BLaER1 treated with 17β-estradiol and CSF1 and Interleukin-3, amounts not matched to agents 10 nM and 100 nM (cell line): ENCODE measurements at regions not wholly inside any gene's neighbourhood (a gene's known extent, or its start where the extent isn't known, plus 50 kb on each side); places are given as distances from the start of the nearest gene placed in this dataset.

Experiments
- H3K27ac ChIP-seq, 11 experiments: shearing (Covaris generic); formaldehyde crosslinking; 2 replicates each; pipeline ENCODE4 v1.8.1; 2022
- H3K27me3 ChIP-seq, 11 experiments: shearing (Covaris generic); formaldehyde crosslinking; 2 replicates each; pipeline ENCODE4 v1.8.1; 2022
- H3K36me3 ChIP-seq, 11 experiments: shearing (Covaris generic); formaldehyde crosslinking; 2 replicates each; pipeline ENCODE4 v1.8.1; 2022
- H3K4me1 ChIP-seq, 10 experiments: shearing (Covaris generic); formaldehyde crosslinking; 2 replicates each; pipeline ENCODE4 v1.8.1; 2022
- H3K4me2 ChIP-seq, 11 experiments: shearing (Covaris generic); formaldehyde crosslinking; 2 replicates each; pipeline ENCODE4 v1.8.1; 2022
- H3K4me3 ChIP-seq, 10 experiments: shearing (Covaris generic); formaldehyde crosslinking; 2 replicates each; pipeline ENCODE4 v1.8.1; 2022
- H3K9ac ChIP-seq, 11 experiments: shearing (Covaris generic); formaldehyde crosslinking; 2 replicates each; pipeline ENCODE4 v1.8.1; 2022
- H3K9me3 ChIP-seq, 11 experiments: shearing (Covaris generic); formaldehyde crosslinking; replicated peaks in 1 of 11; 2 replicates each; pipeline ENCODE4 v1.8.1; 2022
- H4K20me1 ChIP-seq, 11 experiments: shearing (Covaris generic); formaldehyde crosslinking; 2 replicates each; pipeline ENCODE4 v1.8.1; 2022
- Cebpa-rat ChIP-seq, 11 experiments: shearing (Covaris generic); IDR thresholded peaks; 2 replicates each; pipeline ENCODE4 v1.8.1; 2022

DNA sequence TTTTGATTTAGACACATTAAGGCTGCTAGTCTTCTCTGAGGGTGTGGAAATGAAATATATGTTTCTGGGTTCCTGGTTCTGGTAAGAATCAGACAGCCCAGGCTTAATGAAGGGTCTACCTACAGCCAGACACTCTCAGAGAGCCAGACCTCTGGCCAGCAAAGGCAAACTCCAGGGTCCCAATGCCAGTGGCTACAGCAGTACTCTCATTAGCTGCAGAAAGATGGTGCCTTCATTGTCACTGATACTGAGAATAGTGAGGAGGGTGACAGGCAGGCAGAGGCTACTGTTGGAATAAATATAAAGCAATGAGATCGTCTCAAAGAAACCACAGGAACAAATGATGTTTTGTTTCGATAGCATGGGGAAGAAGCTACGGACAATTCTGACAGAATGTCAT is 437.6 kb downstream of the GPM6A start:
- Histone ChIP-seq H3K9me3 (0 out of 22 replicates have a peak, but pooled peaks cover 0 to 6% (median 0%) of the 10 kb centered on the region in 11 experiments), H3K4me3 (no peak overlapping the region), H3K9ac (no peak overlapping the region), H3K4me2 (no peak overlapping the region), H3K27ac (no peak overlapping the region), H4K20me1 (no peaks in the 10 kb centered on the region), H3K36me3 (no peaks in the 10 kb centered on the region), H3K27me3 (no peaks in the 10 kb centered on the region), H3K4me1 (no peaks in the 10 kb centered on the region)
- TF ChIP-seq Cebpa-rat (IDR thresholded peaks at IDR 0.05), result no peak

- H3K4me1 ChIP-seq, result no peaks in the 10 kb centered on the region
- H3K27ac ChIP-seq, result no peak overlapping the region
- H3K4me3 ChIP-seq, result no peak overlapping the region
- H3K36me3 ChIP-seq, result no peaks in the 10 kb centered on the region
- no peak for TF ChIP-seq Cebpa-rat (IDR thresholded peaks at IDR 0.05)
- H3K27me3 ChIP-seq, result no peaks in the 10 kb centered on the region
- no peak overlapping the region for H3K4me2 ChIP-seq
- peaks cover 0 to 6% (median 0%) of the 10 kb centered on the region in 11 experiments; a peak in 1 of 22 replicates for H3K9me3 ChIP-seq
- H4K20me1 ChIP-seq, result no peaks in the 10 kb centered on the region
- no peak overlapping the region for H3K9ac ChIP-seq
Measured at GRCh38 chr4:175376287-175376977, 435.6 kb downstream of the GPM6A start.

GRCh38 chr4:175377203-175377602 is 434.9 kb downstream of the GPM6A start:
- no peaks in the 10 kb centered on the region for H3K4me1 ChIP-seq
- H4K20me1 ChIP-seq, result no peaks in the 10 kb centered on the region
- no peak overlapping the region for H3K4me2 ChIP-seq
- H3K27ac ChIP-seq, result no peak overlapping the region
- H3K36me3 ChIP-seq, result no peaks in the 10 kb centered on the region
- peaks cover 0 to 6% (median 0%) of the 10 kb centered on the region in 11 experiments; a peak in 1 of 22 replicates for H3K9me3 ChIP-seq
- H3K4me3 ChIP-seq, result no peak overlapping the region
- no peak for TF ChIP-seq Cebpa-rat (IDR thresholded peaks at IDR 0.05)
- H3K27me3 ChIP-seq, result no peaks in the 10 kb centered on the region
- no peak overlapping the region for H3K9ac ChIP-seq

DNA sequence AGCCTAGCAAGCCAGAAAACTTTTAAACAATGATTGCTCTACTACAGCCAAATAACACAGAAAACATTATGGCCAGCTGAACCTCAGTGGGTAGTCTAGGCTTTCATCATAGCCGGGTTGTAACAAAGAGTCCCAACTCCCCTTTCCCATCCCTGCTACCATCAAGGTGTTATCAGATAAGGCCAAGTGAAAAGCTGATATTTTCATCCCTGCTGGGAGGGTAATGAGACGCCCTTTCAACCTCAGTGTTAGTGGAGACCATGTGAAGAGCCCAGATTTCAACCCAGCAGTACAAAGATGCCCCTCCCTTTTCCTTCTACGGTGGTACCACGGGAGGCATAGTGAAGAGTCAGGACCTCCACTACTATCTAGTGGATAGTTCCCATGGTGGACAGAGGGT is 433.7 kb downstream of the GPM6A start:
- Histone ChIP-seq H3K9ac (no peak overlapping the region), H3K4me2 (no peak overlapping the region), H3K4me3 (no peak overlapping the region), H3K27me3 (no peaks in the 10 kb centered on the region), H3K4me1 (no peaks in the 10 kb centered on the region), H3K27ac (no peak overlapping the region), H3K9me3 (peaks cover 0 to 6% (median 0%) of the 10 kb centered on the region in 11 experiments; a peak in 1 of 22 replicates), H4K20me1 (no peaks in the 10 kb centered on the region), H3K36me3 (no peaks in the 10 kb centered on the region)
- TF ChIP-seq Cebpa-rat (IDR thresholded peaks at IDR 0.05), result no peak

- Histone ChIP-seq H3K9ac (no peak overlapping the region), H3K36me3 (no peaks in the 10 kb centered on the region), H3K4me2 (no peak overlapping the region), H3K4me3 (no peak overlapping the region), H3K4me1 (no peaks in the 10 kb centered on the region), H3K9me3 (peaks cover 0 to 6% (median 0%) of the 10 kb centered on the region in 11 experiments; a peak in 1 of 22 replicates), H3K27me3 (no peaks in the 10 kb centered on the region), H4K20me1 (no peaks in the 10 kb centered on the region), H3K27ac (no peak overlapping the region)
- TF ChIP-seq Cebpa-rat (IDR thresholded peaks at IDR 0.05), result no peak
Measured at GRCh38 chr4:175380841-175381240, 431.2 kb downstream of the GPM6A start.

DNA sequence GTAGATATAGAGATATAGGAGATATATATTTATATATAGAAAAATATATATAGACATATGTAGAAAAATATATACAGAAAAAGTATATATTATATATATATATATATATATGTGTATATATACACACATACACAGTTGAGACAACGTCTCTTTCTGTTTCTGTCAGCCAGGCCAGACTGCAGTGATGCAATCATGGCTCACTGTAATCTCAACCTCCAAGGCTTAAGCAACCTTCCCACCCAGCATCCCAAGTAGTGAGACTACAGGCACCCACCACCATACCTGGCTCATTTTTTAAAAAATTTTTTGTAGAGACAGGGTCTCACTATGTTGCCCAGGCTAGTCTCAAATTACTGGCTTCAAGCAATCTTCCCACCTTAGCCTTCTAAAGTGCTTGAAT is 426.3 kb downstream of the GPM6A start:
- Histone ChIP-seq H3K9me3 (peaks cover 4 to 41% (median 14%) of the 10 kb centered on the region in 11 experiments; a peak in 16 of 22 replicates), H3K4me3 (no peak overlapping the region), H4K20me1 (no peaks in the 10 kb centered on the region), H3K4me2 (no peak overlapping the region), H3K36me3 (no peaks in the 10 kb centered on the region), H3K4me1 (peaks cover 0 to 10% (median 0%) of the 10 kb centered on the region in 10 experiments; a peak in 7 of 20 replicates), H3K27me3 (no peaks in the 10 kb centered on the region), H3K9ac (no peak overlapping the region), H3K27ac (no peak overlapping the region)
- no peak for TF ChIP-seq Cebpa-rat (IDR thresholded peaks at IDR 0.05)

GRCh38 chr4:175386776-175387507 is 425.1 kb downstream of the GPM6A start:
- H3K27me3 ChIP-seq, result no peaks in the 10 kb centered on the region
- no peak for TF ChIP-seq Cebpa-rat (IDR thresholded peaks at IDR 0.05)
- no peaks in the 10 kb centered on the region for H4K20me1 ChIP-seq
- peaks cover 0 to 10% (median 0%) of the 10 kb centered on the region in 10 experiments; a peak in 7 of 20 replicates for H3K4me1 ChIP-seq
- no peak overlapping the region for H3K9ac ChIP-seq
- peaks cover 10 to 52% (median 26%) of the 10 kb centered on the region in 11 experiments; a peak in 20 of 22 replicates for H3K9me3 ChIP-seq
- H3K4me2 ChIP-seq, result peak overlapping the region in 5 of 11 experiments; percentile 4 to 45 (median 29); a peak in 7 of 22 replicates
- H3K4me3 ChIP-seq, result no peak overlapping the region
- no peak overlapping the region for H3K27ac ChIP-seq
- H3K36me3 ChIP-seq, result no peaks in the 10 kb centered on the region

DNA sequence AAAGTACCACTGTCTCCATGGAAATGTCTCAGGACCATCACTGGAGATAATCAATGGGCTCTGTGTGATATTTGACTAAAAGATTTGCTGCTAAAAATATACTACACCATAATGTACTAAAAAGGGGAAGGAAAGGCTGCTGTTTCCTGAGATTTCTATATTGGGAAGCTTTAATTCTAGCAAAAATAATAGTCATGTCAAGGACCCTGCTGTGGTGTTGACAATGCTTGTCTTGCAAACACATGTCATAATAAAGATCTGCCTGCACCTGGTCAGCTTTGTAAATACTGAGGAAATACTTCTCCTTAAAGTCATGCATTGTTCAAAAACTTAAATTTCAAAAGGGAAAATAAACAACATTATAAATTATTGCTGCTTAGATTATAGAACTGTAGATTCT is 417.9 kb downstream of the GPM6A start:
- Histone ChIP-seq H3K27me3 (no peaks in the 10 kb centered on the region), H3K36me3 (no peaks in the 10 kb centered on the region), H3K4me2 (peak overlapping the region; percentile 40 to 72 (median 56); a peak in 21 of 22 replicates), H3K4me1 (peaks cover 21 to 36% (median 30%) of the 10 kb centered on the region in 10 experiments), H3K27ac (peak overlapping the region in 10 of 11 experiments; percentile 3 to 77 (median 70); a peak in 18 of 22 replicates), H3K9me3 (peaks cover 10 to 55% (median 30%) of the 10 kb centered on the region in 11 experiments; a peak in 20 of 22 replicates), H4K20me1 (no peaks in the 10 kb centered on the region), H3K9ac (peak overlapping the region in 4 of 11 experiments; percentile 14 to 54 (median 38); a peak in 6 of 22 replicates), H3K4me3 (no peak overlapping the region)
- peak in 1 of 11 experiments; percentile 58; a peak in 2 of 22 replicates for TF ChIP-seq Cebpa-rat (IDR thresholded peaks at IDR 0.05)

GRCh38 chr4:175405961-175406360 is 406.1 kb downstream of the GPM6A start:
- Histone ChIP-seq H3K36me3 (no peaks in the 10 kb centered on the region), H3K27ac (no peak overlapping the region; a peak in 1 of 22 replicates), H3K9me3 (peaks cover 0 to 12% (median 5%) of the 10 kb centered on the region in 11 experiments; a peak in 10 of 22 replicates), H3K4me2 (peak overlapping the region in 9 of 11 experiments; percentile 6 to 42 (median 22); a peak in 15 of 22 replicates), H3K27me3 (no peaks in the 10 kb centered on the region; a peak in 1 of 22 replicates), H3K4me1 (peaks cover 5 to 14% (median 11%) of the 10 kb centered on the region in 10 experiments; a peak in 15 of 20 replicates), H3K4me3 (no peak overlapping the region), H3K9ac (no peak overlapping the region), H4K20me1 (no peaks in the 10 kb centered on the region)
- no peak for TF ChIP-seq Cebpa-rat (IDR thresholded peaks at IDR 0.05)
